DMS53 treated with DMSO at 0.1 percent for 48 hours (cell line): ENCODE measurements at regions not wholly inside any gene's neighbourhood (a gene's known extent, or its start where the extent isn't known, plus 50 kb on each side); places are given as distances from the start of the nearest gene placed in this dataset.
"Not testable (repeated sequence)": the region's sequence is repeated elsewhere in the genome, so short reads cannot be mapped to it uniquely, and the experiment has no call there.

Source experiments
- DNase-seq: peaks from one replicate; lab custom pipeline; 2025; ENCODE audit not compliant: unreplicated experiment; lab: John Stamatoyannopoulos, UW

DNA sequence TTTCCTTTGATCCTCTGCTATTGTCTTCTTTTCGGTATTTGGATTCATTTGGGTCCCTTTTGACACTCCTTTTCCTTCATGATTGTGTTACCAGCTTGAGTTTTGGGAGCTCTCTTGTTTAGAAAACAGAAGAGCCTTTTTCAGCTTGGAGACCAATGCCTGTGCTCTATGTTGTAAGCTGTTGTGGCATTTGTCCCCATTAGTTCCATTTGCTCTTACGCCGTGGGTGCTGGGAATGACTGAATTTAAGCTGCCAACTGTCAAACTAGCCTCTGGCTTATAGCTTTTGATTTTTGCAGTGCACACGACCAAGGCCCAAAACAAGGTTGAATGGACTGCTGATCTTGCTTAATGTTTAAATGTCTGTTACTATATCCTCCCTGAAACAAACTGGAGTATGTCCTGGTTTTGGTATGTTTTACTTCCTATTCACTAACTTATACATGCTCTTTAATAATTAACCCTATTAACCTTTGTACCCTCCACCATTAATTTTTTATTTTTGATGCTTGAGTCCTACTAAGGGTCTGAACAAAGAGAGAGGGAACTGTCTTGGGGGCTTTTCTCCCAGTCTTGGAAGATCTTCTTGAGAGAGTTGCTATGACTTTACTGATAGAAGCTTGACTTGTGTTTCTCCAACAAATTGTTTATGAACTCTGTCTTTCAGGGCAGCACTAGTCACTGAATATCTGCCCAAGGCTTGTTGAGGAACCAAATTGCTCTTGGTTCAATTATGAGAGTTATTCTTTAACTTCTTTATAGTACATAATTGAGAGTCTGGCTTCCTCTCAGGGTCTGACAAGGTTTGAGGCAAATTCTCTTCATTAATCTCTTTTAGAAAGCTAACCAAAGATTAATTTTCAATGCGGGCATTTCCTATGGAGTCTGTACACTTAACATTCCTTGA, 100.3 kb upstream of the SIRPG start:
- no peak for DNase-seq

DNA sequence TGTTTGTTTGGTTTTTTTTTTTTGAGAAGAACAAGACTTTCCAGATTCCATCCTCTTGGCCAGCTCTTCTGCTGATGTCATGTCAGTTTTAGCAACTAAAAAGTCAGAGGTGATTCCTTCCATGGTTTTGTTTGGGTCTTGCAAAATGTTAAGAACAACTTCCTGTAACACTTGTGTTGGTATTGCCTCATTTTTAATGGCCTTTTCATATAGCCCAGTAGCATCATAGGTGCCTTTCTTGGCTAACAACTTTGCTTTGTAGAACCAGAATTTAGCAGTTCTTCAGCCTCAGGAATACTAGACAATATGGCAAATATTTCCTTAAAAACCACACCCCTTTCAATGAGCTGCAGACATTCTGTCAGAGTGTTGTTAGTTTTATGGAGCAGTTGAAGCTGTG, 99.5 kb upstream of the SIRPG start:
- no peak for DNase-seq

DNA sequence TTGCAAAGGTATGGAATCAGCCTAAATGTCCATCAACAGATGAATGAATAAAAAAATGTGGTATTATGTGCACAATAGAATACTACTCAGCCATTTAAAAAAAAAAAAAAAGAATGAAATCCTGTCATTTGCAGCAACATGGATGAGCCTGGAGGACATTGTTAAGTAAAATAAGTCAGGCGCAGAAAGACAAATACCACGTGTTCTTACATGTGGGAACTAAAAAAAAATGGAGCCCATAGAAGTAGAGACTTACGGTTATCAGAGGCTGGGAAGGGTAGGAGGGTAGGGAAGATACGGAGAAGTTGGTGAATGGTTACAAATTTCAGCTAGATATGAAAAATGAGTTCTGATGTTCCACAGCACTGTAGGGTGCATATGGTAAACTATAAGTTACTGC, 97.2 kb upstream of the SIRPG start:
- no peak for DNase-seq

DNA sequence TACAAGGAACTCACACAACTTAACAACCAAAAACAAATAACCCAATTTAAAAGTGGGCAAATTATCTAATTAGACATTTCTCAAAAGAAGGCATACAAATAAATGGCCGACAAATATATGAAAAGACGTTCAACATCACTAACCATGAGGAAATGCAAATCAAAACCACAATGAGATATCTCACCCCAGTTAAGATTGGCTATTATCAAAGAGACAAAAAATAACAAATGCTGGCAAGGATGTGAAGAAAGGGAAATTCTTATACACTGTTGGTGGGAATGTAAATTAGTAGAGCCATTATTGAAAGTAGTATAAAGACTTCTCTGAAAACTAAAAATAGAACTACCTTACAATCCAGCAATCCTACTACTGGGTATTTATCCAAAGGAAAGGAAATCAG, 96.7 kb upstream of the SIRPG start:
- DNase-seq = no peak

DNA sequence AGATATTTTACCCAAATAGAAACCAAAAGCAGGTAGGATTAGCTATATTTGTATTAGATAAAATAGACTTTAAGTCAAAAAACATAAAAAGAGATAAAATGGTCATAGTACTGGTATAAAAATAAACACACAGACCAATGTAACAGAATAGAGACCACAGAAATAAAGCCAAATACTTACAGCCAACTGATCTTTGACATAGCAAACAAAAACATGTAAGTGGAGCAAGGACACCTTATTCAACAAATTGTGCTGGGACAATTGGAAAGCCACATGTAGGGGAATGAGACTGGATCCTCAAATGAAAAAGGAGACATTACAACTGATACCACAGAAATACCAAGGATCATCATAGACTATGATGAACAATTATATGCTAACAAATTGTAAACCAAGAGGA, 94.5 kb upstream of the SIRPG start:
- DNase-seq = no peak

DNA sequence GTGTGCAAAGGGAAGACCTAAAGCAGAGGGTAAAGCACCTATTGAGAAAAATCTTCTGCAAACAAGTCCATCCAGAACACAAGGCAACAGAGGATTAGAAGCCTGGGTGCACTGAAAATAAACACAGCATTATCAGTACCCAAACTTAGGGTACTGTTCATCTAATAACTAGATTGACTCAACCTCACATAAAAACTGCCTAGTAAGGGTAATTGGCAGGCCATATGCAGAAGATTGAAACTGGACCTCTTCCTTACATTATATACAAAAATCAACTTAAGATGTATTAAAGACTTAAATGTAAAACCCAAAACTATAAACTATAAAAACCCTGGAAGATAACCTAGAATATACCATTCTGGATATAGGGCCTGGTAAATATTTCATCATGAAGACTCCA, 91.2 kb upstream of the SIRPG start:
- no peak for DNase-seq

DNA sequence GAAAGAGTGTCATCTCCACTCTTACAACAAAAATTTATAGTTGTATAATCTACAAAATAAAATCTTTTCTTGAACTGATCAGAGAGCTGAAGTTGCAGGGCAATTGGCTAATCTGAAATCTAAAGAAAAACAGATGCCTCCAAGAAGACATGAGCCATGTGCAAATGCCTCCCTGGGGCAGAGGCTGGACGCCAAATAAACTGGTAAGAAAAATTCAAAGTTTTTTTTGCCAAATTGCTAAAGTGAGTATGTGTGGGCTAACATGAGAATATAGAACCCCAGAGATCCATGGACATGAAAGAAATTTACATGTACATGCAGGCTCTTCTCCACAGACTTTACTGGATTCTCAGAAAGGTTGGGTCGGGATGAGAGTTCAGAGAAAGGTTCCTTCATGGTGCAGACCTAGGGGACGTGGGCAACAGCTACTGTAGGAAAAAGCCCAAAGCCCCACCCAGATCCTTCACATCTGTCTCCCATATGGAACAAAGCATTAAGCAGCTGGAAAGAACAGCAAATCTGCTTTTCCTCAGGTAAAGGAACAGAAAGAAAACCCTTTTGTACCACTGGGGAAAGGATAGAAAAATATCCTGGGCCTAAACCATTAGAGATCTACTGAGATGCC, 90.5 kb upstream of the SIRPG start:
- DNase-seq = no peak

DNA sequence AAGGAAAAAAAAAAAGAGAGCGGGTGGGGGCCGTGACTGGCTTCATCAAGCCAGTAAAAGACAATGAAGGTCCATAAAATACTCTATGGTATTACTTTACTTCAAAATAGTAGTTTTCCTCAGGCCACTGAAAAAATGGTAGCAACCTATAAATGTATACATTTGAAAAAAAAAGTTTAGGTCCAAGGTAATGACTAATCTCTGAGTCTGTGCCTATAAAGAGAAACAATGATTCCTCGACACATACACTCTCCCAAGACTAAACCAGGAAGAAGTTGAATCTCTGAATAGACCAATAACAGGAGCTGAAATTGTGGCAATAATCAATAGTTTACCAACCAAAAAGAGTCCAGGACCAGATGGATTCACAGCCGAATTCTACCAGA, 84.5 kb upstream of the SIRPG start:
- DNase-seq = not testable (repeated sequence)

DNA sequence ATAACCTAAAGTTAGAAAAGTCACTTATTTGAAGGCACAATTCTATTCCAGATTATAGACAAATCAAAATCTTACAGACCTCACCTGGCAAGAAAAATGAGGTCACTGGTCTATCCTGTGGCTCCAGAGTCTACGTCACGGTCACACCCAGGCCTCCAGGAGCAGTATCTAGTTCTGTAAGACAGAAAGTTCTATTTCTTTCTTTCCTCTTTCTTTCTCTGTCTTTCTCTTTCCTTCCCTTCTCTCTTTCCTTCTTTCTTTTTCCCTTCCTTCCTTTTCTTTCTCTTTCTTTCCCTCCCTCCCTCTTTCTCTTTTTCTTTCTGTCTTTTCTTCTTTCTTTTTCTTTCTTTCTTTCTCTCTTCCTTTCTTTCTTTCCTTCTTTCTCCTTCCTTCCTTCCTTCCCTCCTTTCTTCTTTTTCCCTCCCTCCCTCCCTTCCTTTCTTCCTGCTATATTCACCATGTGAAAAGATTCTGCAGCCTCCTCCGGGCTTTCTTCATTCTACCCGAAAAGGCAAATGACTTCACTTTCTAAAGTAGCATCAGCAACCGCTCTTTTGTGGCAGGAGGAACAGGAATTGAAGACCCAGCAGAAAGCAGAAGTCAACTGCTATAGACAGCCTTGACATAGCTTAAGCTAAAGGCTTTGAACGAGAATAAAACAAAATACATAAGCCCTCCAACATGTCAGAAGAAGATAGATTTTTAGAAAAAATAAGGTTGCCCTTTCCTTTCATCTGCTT, 83.9 kb upstream of the SIRPG start:
- no peak for DNase-seq

DNA sequence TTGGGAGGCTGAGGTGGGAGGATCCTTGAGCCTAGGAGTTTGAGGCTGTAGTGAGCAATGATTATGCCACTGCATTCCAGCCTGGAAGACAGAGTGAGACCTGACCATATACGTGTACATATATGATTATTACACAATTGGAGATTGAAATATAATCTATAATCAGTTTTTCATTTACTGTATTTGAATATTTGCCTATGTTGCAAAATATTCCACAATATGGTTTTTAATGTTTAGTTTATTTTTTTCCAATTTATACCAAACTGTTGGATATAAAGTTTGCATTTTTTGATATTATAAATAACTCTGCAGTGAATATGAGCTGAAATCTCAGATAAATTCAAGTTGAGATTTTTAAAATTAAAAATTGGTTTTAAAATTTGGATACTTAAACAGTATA, 79.6 kb upstream of the SIRPG start:
- no peak for DNase-seq

DNA sequence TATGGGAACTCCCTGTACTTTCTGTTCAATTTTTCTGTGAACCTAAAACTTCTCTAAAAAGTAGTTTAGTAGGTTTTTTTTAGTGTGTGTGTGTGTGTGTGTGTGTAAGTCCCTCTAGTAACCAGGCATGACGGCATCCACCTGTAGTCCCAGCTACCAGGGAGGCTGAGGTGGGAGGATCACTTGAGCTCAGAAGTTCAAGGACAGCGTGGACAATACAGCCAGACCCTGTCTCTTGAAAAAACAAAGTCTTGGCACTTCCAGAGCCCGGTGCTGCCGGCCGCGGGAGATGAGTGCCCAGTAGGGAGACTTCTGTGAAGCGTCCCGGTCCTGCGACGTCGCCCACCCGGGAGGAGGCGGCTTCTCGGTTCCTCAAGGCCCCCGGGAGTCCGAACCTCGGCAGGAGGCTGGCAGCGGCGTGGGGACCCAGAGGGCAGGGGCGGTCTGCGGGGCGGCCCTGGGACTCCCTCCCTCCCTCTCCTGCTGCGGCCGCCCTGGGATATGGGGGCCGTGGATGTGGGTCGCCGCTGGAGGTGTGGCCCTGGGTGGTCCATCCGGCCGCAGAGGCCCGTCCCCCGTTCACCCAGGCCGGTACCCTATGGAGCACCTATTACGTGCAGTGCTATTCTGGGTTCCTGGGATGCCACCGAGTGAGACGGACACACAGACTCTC, 78.0 kb upstream of the SIRPG start:
- DNase-seq = no peak

DNA sequence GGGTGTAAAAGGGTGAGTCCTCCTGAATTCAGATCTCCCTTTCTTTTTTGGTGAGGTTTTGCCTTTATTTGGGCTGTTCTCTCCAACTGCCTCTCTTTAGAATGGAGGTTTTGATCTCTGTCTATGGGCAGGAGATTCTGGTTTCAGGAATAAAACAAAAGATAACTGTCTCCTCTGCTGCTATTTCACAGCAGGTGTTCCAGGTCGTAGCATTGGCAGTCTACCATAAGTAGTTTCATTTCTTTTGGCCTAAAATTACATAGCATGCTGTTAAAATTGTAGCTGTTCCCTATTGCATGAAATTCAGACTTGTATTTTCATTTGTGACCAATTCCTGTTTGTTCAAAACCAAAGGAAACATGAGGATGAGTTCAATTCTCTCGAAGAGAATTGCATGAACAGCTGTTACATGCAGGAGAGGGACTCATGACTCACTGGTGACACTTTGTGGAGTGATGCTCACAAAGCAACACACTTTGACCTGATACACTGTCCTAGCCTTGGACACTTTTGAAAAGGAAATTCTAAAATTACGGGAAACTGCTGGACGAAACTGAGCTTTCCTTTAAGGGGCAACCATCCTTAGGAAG, 76.8 kb upstream of the SIRPG start:
- no peak for DNase-seq

DNA sequence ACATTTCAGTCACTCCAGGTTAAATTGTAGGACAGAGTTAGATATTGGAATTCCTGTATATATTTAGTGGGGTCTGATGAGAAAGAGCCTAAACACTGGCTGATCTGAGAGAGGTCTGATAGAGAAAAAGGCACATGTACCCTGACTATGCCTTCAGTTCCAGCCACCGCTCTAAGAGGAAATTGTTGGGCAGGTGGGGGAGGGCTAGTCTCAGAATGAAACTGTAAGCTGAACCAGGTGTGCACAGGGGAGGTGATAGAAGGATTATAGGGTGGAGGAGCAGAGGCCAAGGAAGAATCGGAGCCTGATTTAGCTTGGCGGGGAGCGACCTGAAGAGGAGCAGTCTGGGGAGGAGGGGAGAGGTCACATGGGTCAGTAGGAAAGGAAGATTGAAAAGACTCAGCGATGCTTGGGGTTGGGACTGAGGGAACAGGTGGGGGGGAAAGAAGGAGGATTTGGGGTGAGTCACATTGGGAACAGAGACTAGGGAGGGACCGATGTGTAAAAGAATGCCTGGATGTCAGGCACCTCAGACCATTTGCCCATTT, 74.3 kb upstream of the SIRPG start:
- DNase-seq = not testable (repeated sequence)

DNA sequence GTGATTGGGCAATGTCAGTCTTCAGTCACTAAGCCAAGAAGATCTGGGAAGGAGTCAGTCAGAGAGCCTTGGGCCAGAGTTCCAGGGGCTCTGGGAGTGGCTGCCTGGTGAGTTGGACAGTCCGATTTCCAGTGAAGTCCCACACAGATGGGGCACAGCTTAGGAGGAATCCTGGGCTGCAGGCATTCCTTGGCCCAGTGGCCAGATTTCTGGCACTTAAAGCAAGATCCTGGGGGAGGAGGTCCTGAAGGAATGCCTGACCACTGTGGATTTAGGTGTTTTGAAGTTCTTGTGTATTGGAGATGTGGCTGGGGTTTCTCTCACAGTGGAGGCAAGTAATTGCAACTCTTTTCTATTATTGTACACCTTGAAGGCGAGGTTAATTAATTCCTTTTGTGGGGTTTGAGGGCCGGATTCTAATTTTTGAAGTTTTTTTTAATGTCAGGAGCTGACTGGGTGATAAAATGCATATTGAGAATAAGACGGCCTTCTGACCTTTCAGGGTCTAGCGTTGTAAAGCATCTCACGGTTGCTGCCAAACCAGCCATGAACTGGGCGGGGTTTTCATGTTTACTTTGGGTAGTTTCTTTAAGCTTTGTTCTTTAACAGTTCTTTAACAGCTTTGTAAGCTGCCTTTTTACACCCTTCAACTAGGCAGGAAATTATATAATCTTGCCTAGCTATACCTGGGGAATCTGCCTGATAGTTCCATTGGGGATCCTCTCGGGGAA, 73.6 kb upstream of the SIRPG start:
- not testable (repeated sequence) for DNase-seq

DNA sequence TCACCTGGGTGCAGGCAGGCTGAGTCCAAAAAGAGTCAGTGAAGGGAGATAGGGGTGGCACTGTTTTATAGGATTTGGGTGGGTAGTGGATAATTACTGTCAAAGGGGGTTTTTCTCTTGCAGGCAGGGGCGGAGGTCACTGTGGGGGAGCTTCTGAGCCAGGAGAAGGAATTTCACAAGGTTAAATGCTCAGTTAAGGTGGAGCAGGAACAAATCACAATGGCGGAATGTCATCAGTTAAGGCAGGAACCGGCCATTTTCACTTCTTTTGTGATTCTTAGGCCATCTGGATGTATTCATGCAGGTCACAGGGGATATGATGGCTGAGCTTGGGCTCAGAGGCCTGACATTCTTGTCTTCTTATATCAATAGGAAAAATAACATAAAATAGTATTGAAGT, 69.7 kb upstream of the SIRPG start:
- DNase-seq = not testable (repeated sequence)

DNA sequence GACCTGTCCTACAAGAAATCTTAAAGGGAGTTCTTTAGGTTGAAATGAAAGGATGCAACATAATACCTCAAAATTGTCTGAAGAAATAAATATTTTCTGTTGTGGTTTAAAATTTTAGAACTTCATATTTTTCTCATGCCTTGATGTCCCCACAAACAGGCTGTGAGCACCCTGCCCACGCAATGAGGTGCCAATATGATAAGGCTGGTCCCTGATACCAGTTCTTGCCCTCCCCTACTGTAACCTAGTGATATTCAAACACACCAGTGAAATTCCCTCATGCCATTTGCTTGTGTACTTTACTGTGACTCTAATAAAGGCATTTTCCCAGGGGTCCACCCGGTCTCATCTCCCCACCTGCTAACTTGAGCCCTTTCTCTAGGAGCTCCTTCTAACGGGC, 67.3 kb upstream of the SIRPG start:
- DNase-seq = no peak

DNA sequence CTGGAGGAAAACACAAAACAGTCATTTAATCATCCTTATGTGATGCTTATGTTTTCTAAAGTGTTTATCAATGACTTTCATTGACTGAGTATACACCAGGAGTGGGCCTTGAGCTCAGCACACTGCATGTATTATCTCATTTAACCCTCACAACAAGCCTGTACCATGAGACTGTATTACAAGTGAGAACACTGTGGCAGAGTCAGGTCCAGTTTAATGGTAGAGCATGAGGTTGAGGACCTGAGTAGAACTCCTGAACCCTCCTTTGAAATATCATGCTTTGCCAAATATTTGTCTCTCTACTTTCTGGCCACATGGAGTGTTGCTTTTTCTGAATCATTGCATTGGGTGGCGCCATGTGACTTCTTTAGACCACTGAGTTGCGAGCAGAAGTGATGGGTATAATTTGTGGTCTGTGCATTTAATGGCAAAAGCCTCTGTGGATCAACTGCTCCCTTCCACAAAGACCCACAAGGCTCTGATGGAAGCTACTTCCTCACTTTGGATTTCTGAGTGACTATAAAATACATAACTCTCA, 65.0 kb upstream of the SIRPG start:
- no peak for DNase-seq

DNA sequence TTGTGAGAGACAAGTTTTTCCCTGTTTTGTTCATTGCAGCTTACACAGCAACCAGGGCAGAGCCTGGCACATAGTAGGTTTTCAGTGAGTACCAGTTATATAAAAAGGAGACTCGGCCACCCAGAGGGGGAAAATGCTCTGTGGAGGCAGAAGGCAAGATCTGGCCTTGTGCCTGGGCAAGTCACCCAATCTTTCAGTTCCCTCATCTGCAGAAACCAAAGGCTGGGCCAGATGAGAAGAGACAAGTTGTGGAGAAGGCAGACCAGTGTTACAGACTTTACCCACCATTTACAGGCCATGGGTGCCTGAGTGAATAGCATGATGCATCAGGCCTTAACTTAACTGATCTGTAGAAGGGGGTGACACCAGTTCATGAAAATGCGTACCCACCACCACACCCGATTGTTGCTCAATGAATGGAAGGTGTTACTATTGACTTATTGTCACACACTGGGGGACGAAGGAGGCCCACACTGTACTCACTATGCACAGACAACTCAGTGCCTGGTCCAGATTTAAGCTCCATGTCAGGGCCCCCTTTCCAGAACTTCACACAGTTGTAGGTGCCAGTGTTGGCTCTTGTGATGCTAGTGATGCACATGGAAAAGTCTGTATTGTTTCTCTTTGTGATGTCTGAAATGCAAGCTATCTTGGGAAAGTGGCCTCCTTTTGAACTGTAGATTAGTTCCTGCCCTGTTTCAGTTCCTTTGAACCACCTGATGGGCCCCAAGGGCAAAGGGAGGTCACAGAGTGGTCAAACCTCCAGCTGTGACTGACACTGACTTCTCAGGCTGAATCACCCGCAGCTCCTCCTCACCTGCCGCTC, 64.3 kb upstream of the SIRPG start:
- DNase-seq = no peak
